ENCODE measurements at regions not wholly inside any gene's neighbourhood (a gene's known extent, or its start where the extent isn't known, plus 50 kb on each side); places are given as distances from the start of the nearest gene placed in this dataset.

DNA sequence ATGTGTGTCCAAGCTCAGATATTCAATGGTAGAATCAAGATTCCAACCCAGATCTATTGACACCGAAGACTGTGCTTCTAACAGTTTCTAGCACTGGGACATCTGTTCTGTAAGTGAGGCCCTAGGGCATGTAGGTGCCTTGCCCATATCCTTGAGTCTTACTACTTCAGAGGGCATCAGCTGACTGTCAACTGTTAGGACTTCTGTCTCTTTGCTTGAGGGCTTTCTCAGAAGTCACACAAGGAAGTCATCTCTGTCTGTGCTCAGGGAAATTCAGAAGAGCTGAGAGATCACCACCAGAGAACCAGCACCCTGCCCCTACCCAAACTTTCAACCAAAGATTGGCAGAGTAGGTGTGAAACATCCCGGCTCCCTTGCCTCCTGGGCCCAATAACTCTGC is 403.6 kb upstream of the PROK2 start (continued):
- TF ChIP-seq, protein P1, sequence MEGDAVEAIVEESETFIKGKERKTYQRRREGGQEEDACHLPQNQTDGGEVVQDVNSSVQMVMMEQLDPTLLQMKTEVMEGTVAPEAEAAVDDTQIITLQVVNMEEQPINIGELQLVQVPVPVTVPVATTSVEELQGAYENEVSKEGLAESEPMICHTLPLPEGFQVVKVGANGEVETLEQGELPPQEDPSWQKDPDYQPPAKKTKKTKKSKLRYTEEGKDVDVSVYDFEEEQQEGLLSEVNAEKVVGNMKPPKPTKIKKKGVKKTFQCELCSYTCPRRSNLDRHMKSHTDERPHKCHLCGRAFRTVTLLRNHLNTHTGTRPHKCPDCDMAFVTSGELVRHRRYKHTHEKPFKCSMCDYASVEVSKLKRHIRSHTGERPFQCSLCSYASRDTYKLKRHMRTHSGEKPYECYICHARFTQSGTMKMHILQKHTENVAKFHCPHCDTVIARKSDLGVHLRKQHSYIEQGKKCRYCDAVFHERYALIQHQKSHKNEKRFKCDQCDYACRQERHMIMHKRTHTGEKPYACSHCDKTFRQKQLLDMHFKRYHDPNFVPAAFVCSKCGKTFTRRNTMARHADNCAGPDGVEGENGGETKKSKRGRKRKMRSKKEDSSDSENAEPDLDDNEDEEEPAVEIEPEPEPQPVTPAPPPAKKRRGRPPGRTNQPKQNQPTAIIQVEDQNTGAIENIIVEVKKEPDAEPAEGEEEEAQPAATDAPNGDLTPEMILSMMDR (IDR thresholded peaks at IDR 0.05; ENCODE audit: control extremely low read depth in 1 of 3, insufficient read depth in 1 of 3, low read depth in 1 of 3, low read length in 3 of 3) = no peak

Measured in H1 (cell line).